B cell (primary cell): ENCODE measurements at regions not wholly inside any gene's neighbourhood (a gene's known extent, or its start where the extent isn't known, plus 50 kb on each side); places are given as distances from the start of the nearest gene placed in this dataset.

ENCODE experiments used
- CTCF ChIP-seq: fragments of 200-600 bp; IDR thresholded peaks from one replicate; pipeline ENCODE4 v1.8.0; 2022; ENCODE audit warnings: antibody characterized with exemption, mild to moderate bottlenecking
- EZH2 ChIP-seq: IDR thresholded peaks from 2 replicates; pipeline ENCODE4 v1.6.1; 2012; ENCODE audit warnings: borderline replicate concordance, low read depth, mild to moderate bottlenecking, moderate library complexity, low read length; ENCODE audit not compliant: insufficient read depth, poor library complexity, severe bottlenecking

- TF ChIP-seq CTCF (no peak), EZH2 (no peak)
Measured at GRCh38 chr3:25895031-25895430, 105.1 kb downstream of the OXSM start.
